Neural progenitor cell (in vitro differentiated cells): ENCODE measurements at regions not wholly inside any gene's neighbourhood (a gene's known extent, or its start where the extent isn't known, plus 50 kb on each side); places are given as distances from the start of the nearest gene placed in this dataset.

Experiments used
- DNase-seq: peaks from one replicate; pipeline ENCODE4 v3.0.0-alpha.2; 2016; ENCODE audit warnings: low spot score
- H2AFZ ChIP-seq: fragments of 200-600 bp; sonication (generic); replicated peaks from 2 replicates; pipeline ENCODE4 v1.6.1; 2016; ENCODE audit warnings: antibody characterized with exemption
- H3F3A ChIP-seq: fragments of 200-600 bp; sonication (generic); 2 replicates; pipeline ENCODE4 v1.6.1; 2016; ENCODE audit warnings: antibody characterized with exemption, low read depth
- H3K27ac ChIP-seq: fragments of 200-600 bp; sonication (generic); 2 replicates; pipeline ENCODE4 v1.5.1; 2016; ENCODE audit warnings: mild to moderate bottlenecking
- H3K27me3 ChIP-seq: fragments of 200-600 bp; sonication (generic); 2 replicates; pipeline ENCODE4 v1.6.1; 2016; ENCODE audit warnings: mild to moderate bottlenecking, moderate library complexity
- H3K36me3 ChIP-seq: fragments of 200-600 bp; sonication (generic); 2 replicates; pipeline ENCODE4 v1.5.1; 2016
- H3K4me1 ChIP-seq: fragments of 200-600 bp; sonication (generic); 2 replicates; pipeline ENCODE4 v1.6.1; 2016; ENCODE audit warnings: mixed run types
- H3K4me2 ChIP-seq: fragments of 200-600 bp; sonication (generic); 2 replicates; pipeline ENCODE4 v1.6.1; 2016
- H3K4me3 ChIP-seq: fragments of 200-600 bp; sonication (generic); 2 replicates; pipeline ENCODE4 v1.5.1; 2016
- H3K79me2 ChIP-seq: fragments of 200-600 bp; sonication (generic); 2 replicates; pipeline ENCODE4 v1.6.1; 2016; ENCODE audit warnings: low read depth
- H3K9ac ChIP-seq: fragments of 200-600 bp; sonication (generic); 2 replicates; pipeline ENCODE4 v1.6.1; 2016
- H3K9me3 ChIP-seq: fragments of 200-600 bp; sonication (generic); 2 replicates; pipeline ENCODE4 v1.5.1; 2016; ENCODE audit warnings: low read depth
- H4K20me1 ChIP-seq: fragments of 200-600 bp; sonication (generic); 2 replicates; pipeline ENCODE4 v1.6.1; 2016; ENCODE audit warnings: low read depth
- H3K27ac Mint-ChIP-seq: 3 replicates; pipeline ENCODE4 v1.8.0; 2021; ENCODE audit warnings: mixed read lengths
- H3K27me3 Mint-ChIP-seq: 2 replicates; pipeline ENCODE4 v1.8.0; 2022; ENCODE audit warnings: low read depth, mild to moderate bottlenecking, inconsistent platforms, moderate library complexity, mixed read lengths; ENCODE audit not compliant: insufficient read depth
- H3K36me3 Mint-ChIP-seq: 3 replicates; pipeline ENCODE4 v1.8.0; 2021; ENCODE audit warnings: mixed read lengths
- H3K4me1 Mint-ChIP-seq: 3 replicates; pipeline ENCODE4 v1.8.0; 2021; ENCODE audit warnings: mixed read lengths
- H3K4me3 Mint-ChIP-seq: 3 replicates; pipeline ENCODE4 v1.8.0; 2021; ENCODE audit warnings: mild to moderate bottlenecking, moderate library complexity, mixed read lengths
- H3K9me3 Mint-ChIP-seq: 3 replicates; pipeline ENCODE4 v1.8.0; 2020; ENCODE audit warnings: mixed read lengths
- CTCF ChIP-seq: fragments of 200-600 bp; sonication (generic); IDR thresholded peaks from 2 replicates; pipeline ENCODE4 v1.5.1; 2017; ENCODE audit warnings: antibody characterized with exemption, mild to moderate bottlenecking
- EZH2 ChIP-seq: fragments of 200-600 bp; sonication (generic); IDR thresholded peaks from 2 replicates; pipeline ENCODE4 v1.6.1; 2017; ENCODE audit warnings: antibody characterized with exemption, mild to moderate bottlenecking, moderate library complexity
- EZH2phosphoT487 ChIP-seq: fragments of 200-600 bp; sonication (generic); IDR thresholded peaks from 2 replicates; pipeline ENCODE4 v1.6.1; 2017; ENCODE audit warnings: antibody characterized with exemption

- no peak overlapping the region for H3K4me3 Mint-ChIP-seq
- H3K27me3 Mint-ChIP-seq, result peaks cover 5% of the 10 kb centered on the region
- Histone ChIP-seq H3K79me2 (no peaks in the 10 kb centered on the region), H3K4me2 (no peak overlapping the region), H3K4me1 (peaks cover 9% of the 10 kb centered on the region), H3K9ac (no peak overlapping the region), H3K27ac (no peak overlapping the region), H2AFZ (no peak overlapping the region), H3K9me3 (no peaks in the 10 kb centered on the region), H3F3A (no peaks in the 10 kb centered on the region), H4K20me1 (no peaks in the 10 kb centered on the region), H3K4me3 (no peak overlapping the region), H3K27me3 (no peaks in the 10 kb centered on the region), H3K36me3 (no peaks in the 10 kb centered on the region)
- H3K9me3 Mint-ChIP-seq, result peaks cover 8% of the 10 kb centered on the region
- H3K36me3 Mint-ChIP-seq, result peaks cover 13% of the 10 kb centered on the region
- peak; percentile 43 for DNase-seq
- H3K4me1 Mint-ChIP-seq, result peaks cover 35% of the 10 kb centered on the region
- TF ChIP-seq EZH2, result no peak
- peak; percentile 48 for TF ChIP-seq CTCF
- TF ChIP-seq EZH2phosphoT487, result no peak
- H3K27ac Mint-ChIP-seq, result no peak overlapping the region
These were observed 326.9 kb upstream of the WWC1 start for GRCh38 chr5:167964529-167964928.

GRCh38 chr5:167965710-167966109 is 325.7 kb upstream of the WWC1 start:
- H3K36me3 Mint-ChIP-seq, result peaks cover 9% of the 10 kb centered on the region
- no peak overlapping the region for H3K4me3 Mint-ChIP-seq

GRCh38 chr5:167966979-167967378 is 324.5 kb upstream of the WWC1 start:
- no peaks in the 10 kb centered on the region for H3K27me3 ChIP-seq
- no peak overlapping the region for H3K4me2 ChIP-seq
- no peaks in the 10 kb centered on the region for H3F3A ChIP-seq
- DNase-seq, result no peak
- peaks cover 35% of the 10 kb centered on the region for H3K4me1 Mint-ChIP-seq
- peaks cover 9% of the 10 kb centered on the region for H3K4me1 ChIP-seq
- no peaks in the 10 kb centered on the region for H4K20me1 ChIP-seq
- no peak overlapping the region for H3K27ac Mint-ChIP-seq
- H3K4me3 ChIP-seq, result no peak overlapping the region
- H2AFZ ChIP-seq, result no peak overlapping the region
- peaks cover 4% of the 10 kb centered on the region for H3K9me3 Mint-ChIP-seq
- H3K27ac ChIP-seq, result no peak overlapping the region
- H3K79me2 ChIP-seq, result no peaks in the 10 kb centered on the region
- no peaks in the 10 kb centered on the region for H3K36me3 ChIP-seq
- TF ChIP-seq CTCF, result no peak
- no peak for TF ChIP-seq EZH2phosphoT487
- TF ChIP-seq EZH2, result no peak
- peaks cover 6% of the 10 kb centered on the region for H3K27me3 Mint-ChIP-seq
- H3K36me3 Mint-ChIP-seq, result peaks cover 7% of the 10 kb centered on the region
- H3K9ac ChIP-seq, result no peak overlapping the region
- no peak overlapping the region for H3K4me3 Mint-ChIP-seq
- no peaks in the 10 kb centered on the region for H3K9me3 ChIP-seq

More at GRCh38 chr5:167965710-167966109, 325.7 kb upstream of the WWC1 start:
- no peak overlapping the region for H2AFZ ChIP-seq
- no peaks in the 10 kb centered on the region for H3K79me2 ChIP-seq
- H4K20me1 ChIP-seq, result no peaks in the 10 kb centered on the region
- H3K4me2 ChIP-seq, result no peak overlapping the region
- Mint-ChIP-seq H3K27me3 (peaks cover 7% of the 10 kb centered on the region), H3K4me1 (peaks cover 35% of the 10 kb centered on the region), H3K9me3 (peaks cover 4% of the 10 kb centered on the region), H3K27ac (no peak overlapping the region)
- H3K9me3 ChIP-seq, result no peaks in the 10 kb centered on the region
- H3K9ac ChIP-seq, result no peak overlapping the region
- no peak overlapping the region for H3K4me3 ChIP-seq
- no peaks in the 10 kb centered on the region for H3K36me3 ChIP-seq
- H3K4me1 ChIP-seq, result peaks cover 9% of the 10 kb centered on the region
- H3F3A ChIP-seq, result no peaks in the 10 kb centered on the region
- no peak for DNase-seq
- no peak overlapping the region for H3K27ac ChIP-seq
- TF ChIP-seq EZH2, result no peak
- no peak for TF ChIP-seq EZH2phosphoT487
- no peak for TF ChIP-seq CTCF
- H3K27me3 ChIP-seq, result no peaks in the 10 kb centered on the region
